B cell (primary cell): ENCODE measurements at regions not wholly inside any gene's neighbourhood (a gene's known extent, or its start where the extent isn't known, plus 50 kb on each side); places are given as distances from the start of the nearest gene placed in this dataset.

Experiments
- ATAC-seq: fragments of 200-7000 bp; cut with Tn5 transposase; one replicate; pipeline ENCODE4 v1.10.0; 2021; ENCODE audit warnings: low read depth, mild to moderate bottlenecking, moderate number of reproducible peaks, moderate library complexity
- CTCF ChIA-PET: fragments of 350-600 bp; sonication (Branson Sonifier 250); formaldehyde crosslinking; loops from one replicate; lab custom pipeline; 2021; ENCODE audit warnings: antibody characterized with exemption, inconsistent platforms; lab: Charles Lee
- POLR2A ChIA-PET: fragments of 350-600 bp; sonication (Branson Sonifier 250); formaldehyde crosslinking; loops from one replicate; lab custom pipeline; 2021; ENCODE audit warnings: antibody characterized with exemption; lab: Charles Lee
- DNase-seq: peaks from one replicate; pipeline ENCODE4 v3.0.0; 2013
- H2AFZ ChIP-seq: 2 replicates; pipeline ENCODE4 v1.6.1; 2012; ENCODE audit warnings: mild to moderate bottlenecking, low read depth, low read length; ENCODE audit not compliant: insufficient read depth, poor library complexity, severe bottlenecking
- H3K27ac ChIP-seq, 2 donors: 1 replicate in 1 of 2; 2 replicates in 1 of 2; pipeline ENCODE4 v1.5.1; 2012 to 2013; ENCODE audit warnings: low read length in 2 of 2, mild to moderate bottlenecking in 2 of 2, moderate library complexity in 1 of 2
- H3K27me3 ChIP-seq, 4 experiments: fragments of 200-600 bp in 1 of 4; sonication (generic) in 1 of 4; replicated peaks in 1 of 4; 1 replicate in 2 of 4; 2 replicates in 2 of 4; pipeline versions ENCODE4 v1.6.1 to v1.7.0; 2013 to 2016; ENCODE audit warnings: low read length in 3 of 4, mild to moderate bottlenecking in 2 of 4, mixed read lengths in 1 of 4, moderate library complexity in 1 of 4; ENCODE audit not compliant: insufficient read depth in 4 of 4, control insufficient read depth in 3 of 4; ENCODE audit errors: control extremely low read depth in 1 of 4
- H3K36me3 ChIP-seq, 2 experiments: replicated peaks in 1 of 2; 1 replicate in 1 of 2; 2 replicates in 1 of 2; pipeline versions ENCODE4 v1.6.1 to v1.7.1; 2013; ENCODE audit warnings: low read length in 1 of 2; ENCODE audit not compliant: insufficient read depth in 2 of 2, control insufficient read depth in 1 of 2; ENCODE audit errors: control extremely low read depth in 1 of 2, extremely low read depth in 1 of 2
- H3K4me1 ChIP-seq, 2 donors: fragments of 200-600 bp in 1 of 2; sonication (generic) in 1 of 2; 1 replicate in 1 of 2; 2 replicates in 1 of 2; pipeline versions ENCODE4 v1.5.1 to v1.6.1; 2013 to 2017; ENCODE audit warnings: low read length in 2 of 2; ENCODE audit not compliant: control insufficient read depth in 2 of 2, insufficient read depth in 2 of 2
- H3K4me2 ChIP-seq: replicated peaks from 2 replicates; pipeline ENCODE3; 2012; ENCODE audit warnings: mild to moderate bottlenecking, low read depth, low read length; ENCODE audit not compliant: poor library complexity, severe bottlenecking
- H3K4me3 ChIP-seq, 5 experiments: fragments of 200-600 bp in 1 of 5; sonication (generic) in 1 of 5; 1 replicate in 3 of 5; 2 replicates in 2 of 5; pipeline versions ENCODE4 v1.5.1 to v1.7.0; 2011 to 2016; ENCODE audit warnings: low read length in 4 of 5, mild to moderate bottlenecking in 4 of 5, low read depth in 2 of 5, control low read depth in 1 of 5, moderate library complexity in 1 of 5; ENCODE audit not compliant: insufficient read depth in 1 of 5; ENCODE audit errors: control extremely low read depth in 1 of 5, extremely low read depth in 1 of 5
- H3K79me2 ChIP-seq: fragments of 200-600 bp; sonication (generic); one replicate; pipeline ENCODE4 v1.6.0; 2016; ENCODE audit warnings: low read length; ENCODE audit not compliant: control insufficient read depth, insufficient read depth
- H3K9ac ChIP-seq: fragments of 200-600 bp; sonication (generic); 2 replicates; pipeline ENCODE4 v1.6.1; 2017; ENCODE audit warnings: mild to moderate bottlenecking, low read length, moderate library complexity
- H3K9me3 ChIP-seq, 3 donors: one replicate each; pipeline versions ENCODE4 v1.6.1 to v1.7.1; 2013; ENCODE audit warnings: low read length in 2 of 3; ENCODE audit not compliant: control insufficient read depth in 2 of 3, insufficient read depth in 1 of 3; ENCODE audit errors: control extremely low read depth in 1 of 3
- H4K20me1 ChIP-seq: 2 replicates; pipeline ENCODE4 v1.6.0; 2012; ENCODE audit warnings: mild to moderate bottlenecking, low read length; ENCODE audit not compliant: insufficient read depth, control insufficient read depth, poor library complexity, severe bottlenecking
- H3K27ac Mint-ChIP-seq: one replicate; pipeline ENCODE4 v1.8.0; 2021; ENCODE audit warnings: mixed read lengths
- H3K27me3 Mint-ChIP-seq: one replicate; pipeline ENCODE4 v1.8.0; 2021; ENCODE audit warnings: mixed read lengths
- H3K4me1 Mint-ChIP-seq: one replicate; pipeline ENCODE4 v1.8.0; 2021; ENCODE audit warnings: mixed read lengths
- H3K4me3 Mint-ChIP-seq: one replicate; pipeline ENCODE4 v1.8.0; 2021; ENCODE audit warnings: mixed read lengths
- H3K9me3 Mint-ChIP-seq: one replicate; pipeline ENCODE4 v1.8.0; 2022; ENCODE audit warnings: mixed read lengths; ENCODE audit not compliant: insufficient read depth
- EZH2 ChIP-seq: IDR thresholded peaks from 2 replicates; pipeline ENCODE4 v1.6.1; 2012; ENCODE audit warnings: borderline replicate concordance, low read depth, mild to moderate bottlenecking, moderate library complexity, low read length; ENCODE audit not compliant: insufficient read depth, poor library complexity, severe bottlenecking
- WGBS: methylation state at CpG from one replicate; pipeline ENCODE4 v1.1.5; 2013; ENCODE audit warnings: missing lambda C conversion rate; ENCODE audit not compliant: insufficient coverage; 5-methylcytosine and 5-hydroxymethylcytosine counted together
- intact Hi-C: fragments of 100-400 bp; cut with micrococcal nuclease; formaldehyde crosslinking; loops from one replicate; pipeline ENCODE4 v1.10.0; 2022
- TF ChIP-seq, protein P1 (sequence below): fragments of 200-600 bp; IDR thresholded peaks from one replicate; pipeline ENCODE4 v1.8.0; 2022; ENCODE audit warnings: antibody characterized with exemption, mild to moderate bottlenecking

GRCh38 chr2:136344339-136344738 lies 226.4 kb upstream of the CXCR4 start:
- 95% methylated on average over 2 of the region's 3 CpGs for WGBS
- H3K9ac ChIP-seq, result no peak overlapping the region
- DNase-seq (no peak), ATAC-seq (peak; percentile 24)
- no peaks in the 10 kb centered on the region for H3K4me1 ChIP-seq
- H3K36me3 ChIP-seq, result no peaks in the 10 kb centered on the region
- H4K20me1 ChIP-seq, result no peaks in the 10 kb centered on the region
- TF ChIP-seq EZH2, result no peak
- TF ChIP-seq, protein P1, sequence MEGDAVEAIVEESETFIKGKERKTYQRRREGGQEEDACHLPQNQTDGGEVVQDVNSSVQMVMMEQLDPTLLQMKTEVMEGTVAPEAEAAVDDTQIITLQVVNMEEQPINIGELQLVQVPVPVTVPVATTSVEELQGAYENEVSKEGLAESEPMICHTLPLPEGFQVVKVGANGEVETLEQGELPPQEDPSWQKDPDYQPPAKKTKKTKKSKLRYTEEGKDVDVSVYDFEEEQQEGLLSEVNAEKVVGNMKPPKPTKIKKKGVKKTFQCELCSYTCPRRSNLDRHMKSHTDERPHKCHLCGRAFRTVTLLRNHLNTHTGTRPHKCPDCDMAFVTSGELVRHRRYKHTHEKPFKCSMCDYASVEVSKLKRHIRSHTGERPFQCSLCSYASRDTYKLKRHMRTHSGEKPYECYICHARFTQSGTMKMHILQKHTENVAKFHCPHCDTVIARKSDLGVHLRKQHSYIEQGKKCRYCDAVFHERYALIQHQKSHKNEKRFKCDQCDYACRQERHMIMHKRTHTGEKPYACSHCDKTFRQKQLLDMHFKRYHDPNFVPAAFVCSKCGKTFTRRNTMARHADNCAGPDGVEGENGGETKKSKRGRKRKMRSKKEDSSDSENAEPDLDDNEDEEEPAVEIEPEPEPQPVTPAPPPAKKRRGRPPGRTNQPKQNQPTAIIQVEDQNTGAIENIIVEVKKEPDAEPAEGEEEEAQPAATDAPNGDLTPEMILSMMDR, result no peak
- no peak overlapping the region for H3K4me3 ChIP-seq
- no peaks in the 10 kb centered on the region for H3K27me3 ChIP-seq
- Mint-ChIP-seq H3K27ac (no peak overlapping the region), H3K9me3 (peaks cover 2% of the 10 kb centered on the region), H3K4me3 (no peak overlapping the region), H3K27me3 (no peaks in the 10 kb centered on the region), H3K4me1 (no peaks in the 10 kb centered on the region)
- peaks cover 0 to 4% (median 0%) of the 10 kb centered on the region in 3 donors for H3K9me3 ChIP-seq
- H3K79me2 ChIP-seq, result no peaks in the 10 kb centered on the region
- H3K4me2 ChIP-seq, result no peak overlapping the region
- H2AFZ ChIP-seq, result no peak overlapping the region
- ChIA-PET POLR2A (interaction anchor here (0.6 to 1.1 kb wide), 3 partner anchors 23 to 231 kb away, joined by 5 to 9 read pairs (median 8); partner anchors contain the start of gene CXCR4), CTCF (no interaction called here)
- intact Hi-C loops, result no loop called here
- no peak overlapping the region for H3K27ac ChIP-seq

GRCh38 chr2:136342138-136342537 lies 224.2 kb upstream of the CXCR4 start:
- ChIA-PET CTCF (no interaction called here), POLR2A (interaction anchor here (0.7 kb wide), 1 partner anchor 23 kb away, joined by 6 read pairs; no protein-coding TSS in a partner anchor)
- ATAC-seq (no peak), DNase-seq (no peak)
- TF ChIP-seq, protein P1, result no peak
- no peak for TF ChIP-seq EZH2
- no peaks in the 10 kb centered on the region for H3K36me3 ChIP-seq
- no peaks in the 10 kb centered on the region for H3K4me1 ChIP-seq
- H3K4me3 ChIP-seq, result no peak overlapping the region
- no peak overlapping the region for H3K4me2 ChIP-seq
- H4K20me1 ChIP-seq, result no peaks in the 10 kb centered on the region
- H3K4me1 Mint-ChIP-seq, result no peaks in the 10 kb centered on the region
- intact Hi-C loops, result no loop called here
- H3K9ac ChIP-seq, result no peak overlapping the region
- WGBS, result 100% methylated on average over 2 of the region's 5 CpGs
- H3K27ac ChIP-seq, result no peak overlapping the region
- H2AFZ ChIP-seq, result no peak overlapping the region
- no peak overlapping the region for H3K27ac Mint-ChIP-seq
- H3K9me3 ChIP-seq, result peaks cover 0 to 3% (median 0%) of the 10 kb centered on the region in 3 donors
- peaks cover 2% of the 10 kb centered on the region for H3K9me3 Mint-ChIP-seq
- no peak overlapping the region for H3K4me3 Mint-ChIP-seq
- no peaks in the 10 kb centered on the region for H3K27me3 ChIP-seq
- H3K79me2 ChIP-seq, result no peaks in the 10 kb centered on the region
- no peaks in the 10 kb centered on the region for H3K27me3 Mint-ChIP-seq
